Thoracic aorta (tissue), 2 donors: ENCODE measurements at regions not wholly inside any gene's neighbourhood (a gene's known extent, or its start where the extent isn't known, plus 50 kb on each side); places are given as distances from the start of the nearest gene placed in this dataset.

Source experiments
- ATAC-seq: fragments of 150-250 bp; one replicate; pipeline ENCODE4 v1.8.0; 2017; ENCODE audit warnings: low read depth; ENCODE audit not compliant: insufficient number of reproducible peaks, low FRiP score
- DNase-seq: peaks from one replicate; pipeline ENCODE4 v3.0.0-alpha.2; 2020; ENCODE audit warnings: low spot score
- H3K27ac ChIP-seq, 2 donors: fragments of 200-600 bp; sonication (generic); 1 replicate in 1 of 2; 2 replicates in 1 of 2; pipeline ENCODE4 v1.5.1; 2016; ENCODE audit warnings: mild to moderate bottlenecking in 2 of 2, moderate library complexity in 2 of 2
- H3K27me3 ChIP-seq: fragments of 200-600 bp; sonication (generic); replicated peaks from 2 replicates; pipeline ENCODE4 v1.6.0; 2016; ENCODE audit warnings: mild to moderate bottlenecking; ENCODE audit not compliant: insufficient read depth
- H3K36me3 ChIP-seq: fragments of 200-600 bp; sonication (generic); one replicate; pipeline ENCODE4 v1.5.1; 2016
- H3K4me1 ChIP-seq, 2 donors: fragments of 200-600 bp; sonication (generic); 1 replicate in 1 of 2; 2 replicates in 1 of 2; pipeline versions ENCODE4 v1.5.1 to v1.6.0; 2016; ENCODE audit warnings: low read depth in 2 of 2, mild to moderate bottlenecking in 1 of 2; ENCODE audit not compliant: control insufficient read depth in 1 of 2
- H3K4me3 ChIP-seq: fragments of 200-600 bp; sonication (generic); 2 replicates; pipeline ENCODE4 v1.5.1; 2016; ENCODE audit warnings: mild to moderate bottlenecking
- H3K9me3 ChIP-seq: fragments of 200-600 bp; sonication (generic); 2 replicates; pipeline ENCODE4 v1.5.1; 2016
- CTCF ChIP-seq: fragments of 200-600 bp; sonication (generic); IDR thresholded peaks from one replicate; pipeline ENCODE4 v1.5.1; 2019; ENCODE audit warnings: antibody characterized with exemption

- no peak for TF ChIP-seq CTCF
- Histone ChIP-seq H3K36me3 (no peaks in the 10 kb centered on the region), H3K9me3 (no peaks in the 10 kb centered on the region), H3K4me3 (no peak overlapping the region), H3K27me3 (no peaks in the 10 kb centered on the region), H3K4me1 (no peaks in the 10 kb centered on the region), H3K27ac (no peak overlapping the region)
- DNase-seq (no peak), ATAC-seq (no peak)
Measured at GRCh38 chrX:139085404-139085803, 373.9 kb upstream of the FGF13 start.

GRCh38 chrX:139083191-139083590, 371.7 kb upstream of the FGF13 start:
- Histone ChIP-seq H3K36me3 (no peaks in the 10 kb centered on the region), H3K9me3 (no peaks in the 10 kb centered on the region), H3K4me3 (no peak overlapping the region), H3K27ac (no peak overlapping the region), H3K27me3 (no peaks in the 10 kb centered on the region), H3K4me1 (no peaks in the 10 kb centered on the region)
- ATAC-seq, result no peak
- DNase-seq, result no peak
- TF ChIP-seq CTCF, result no peak

GRCh38 chrX:139081965-139082364, 370.4 kb upstream of the FGF13 start:
- Histone ChIP-seq H3K27ac (no peak overlapping the region), H3K36me3 (no peaks in the 10 kb centered on the region), H3K9me3 (no peaks in the 10 kb centered on the region), H3K4me3 (no peak overlapping the region), H3K27me3 (no peaks in the 10 kb centered on the region), H3K4me1 (no peaks in the 10 kb centered on the region)
- ATAC-seq (no peak), DNase-seq (no peak)
- no peak for TF ChIP-seq CTCF

- H3K4me3 ChIP-seq, result no peak overlapping the region
- H3K27me3 ChIP-seq, result no peaks in the 10 kb centered on the region
- H3K4me1 ChIP-seq, result no peaks in the 10 kb centered on the region
- H3K9me3 ChIP-seq, result no peaks in the 10 kb centered on the region
- ATAC-seq, result no peak
- no peaks in the 10 kb centered on the region for H3K36me3 ChIP-seq
- no peak overlapping the region for H3K27ac ChIP-seq
- DNase-seq, result no peak
- TF ChIP-seq CTCF, result no peak
Measured at GRCh38 chrX:139079789-139080188, 368.3 kb upstream of the FGF13 start.

GRCh38 chrX:139078761-139079280, 367.3 kb upstream of the FGF13 start:
- no peak overlapping the region for H3K4me3 ChIP-seq
- ATAC-seq (no peak), DNase-seq (no peak)
- TF ChIP-seq CTCF, result no peak
- H3K4me1 ChIP-seq, result no peaks in the 10 kb centered on the region
- H3K9me3 ChIP-seq, result no peaks in the 10 kb centered on the region
- H3K36me3 ChIP-seq, result no peaks in the 10 kb centered on the region
- H3K27me3 ChIP-seq, result no peaks in the 10 kb centered on the region
- no peak overlapping the region for H3K27ac ChIP-seq
